GM20431 (cell line): ENCODE measurements at regions not wholly inside any gene's neighbourhood (a gene's known extent, or its start where the extent isn't known, plus 50 kb on each side); places are given as distances from the start of the nearest gene placed in this dataset.
"Not testable (repeated sequence)": the region's sequence is repeated elsewhere in the genome, so short reads cannot be mapped to it uniquely, and the experiment has no call there.

Source experiments
- in situ Hi-C: fragments of 300-500 bp; cut with MseI, MboI; formaldehyde crosslinking; loops from one replicate; pipeline ENCODE4 v1.15.0; 2020; ENCODE audit warnings: low sequenced_read_pairs; ENCODE audit not compliant: unreplicated experiment

GRCh38 chr21:22351076-22351475 lies 1352.9 kb downstream of the NCAM2 start:
- in situ Hi-C loops, result no loop called here

- in situ Hi-C loops, result no loop called here
Observed at GRCh38 chr21:22352088-22352487, 1353.9 kb downstream of the NCAM2 start.

- in situ Hi-C loops, result no loop called here
Observed at GRCh38 chr21:22355949-22356348, 1357.7 kb downstream of the NCAM2 start.

GRCh38 chr21:22356663-22357062 lies 1358.5 kb downstream of the NCAM2 start:
- in situ Hi-C loops, result no loop called here

- in situ Hi-C loops, result not testable (repeated sequence)
Observed at GRCh38 chr21:22359599-22359998, 1361.4 kb downstream of the NCAM2 start.

- in situ Hi-C loops, result no loop called here
Observed at GRCh38 chr21:22363504-22363903, 1365.3 kb downstream of the NCAM2 start.

- in situ Hi-C loops, result no loop called here
Observed at GRCh38 chr21:22364163-22364562, 1366.0 kb downstream of the NCAM2 start.

GRCh38 chr21:22374218-22374969 lies 1376.2 kb downstream of the NCAM2 start:
- in situ Hi-C loops, result no loop called here

GRCh38 chr21:22377795-22378194 lies 1379.6 kb downstream of the NCAM2 start:
- in situ Hi-C loops, result not testable (repeated sequence)

- in situ Hi-C loops, result no loop called here
Observed at GRCh38 chr21:22393324-22393723, 1395.1 kb downstream of the NCAM2 start.

GRCh38 chr21:22395965-22396364 lies 1397.8 kb downstream of the NCAM2 start:
- in situ Hi-C loops, result no loop called here

- in situ Hi-C loops, result no loop called here
Observed at GRCh38 chr21:22399681-22400514, 1401.7 kb downstream of the NCAM2 start.

- in situ Hi-C loops, result no loop called here
Observed at GRCh38 chr21:22409571-22409970, 1411.4 kb downstream of the NCAM2 start.

- in situ Hi-C loops, result no loop called here
Observed at GRCh38 chr21:22416555-22416954, 1418.3 kb downstream of the NCAM2 start.

GRCh38 chr21:22421416-22422180 lies 1423.4 kb downstream of the NCAM2 start:
- in situ Hi-C loops, result no loop called here

- in situ Hi-C loops, result no loop called here
Observed at GRCh38 chr21:22438428-22439086, 1440.3 kb downstream of the NCAM2 start.

- in situ Hi-C loops, result no loop called here
Observed at GRCh38 chr21:22444990-22445389, 1446.8 kb downstream of the NCAM2 start.

GRCh38 chr21:22450507-22450906 lies 1452.3 kb downstream of the NCAM2 start:
- in situ Hi-C loops, result no loop called here

GRCh38 chr21:22456241-22456640 lies 1458.0 kb downstream of the NCAM2 start:
- in situ Hi-C loops, result no loop called here

GRCh38 chr21:22468893-22469292 lies 1470.7 kb downstream of the NCAM2 start:
- in situ Hi-C loops, result no loop called here
